Esophagus squamous epithelium (tissue), 4 donors: ENCODE measurements at regions not wholly inside any gene's neighbourhood (a gene's known extent, or its start where the extent isn't known, plus 50 kb on each side); places are given as distances from the start of the nearest gene placed in this dataset.

Experiments
- CTCF ChIP-seq, 6 experiments: fragments of 450-650 bp in 4 of 6; fragments of 200-600 bp in 2 of 6; sonication (generic) in 2 of 6; IDR thresholded peaks; one replicate each; pipeline ENCODE4 v1.5.1; 2016 to 2019; ENCODE audit warnings: antibody characterized with exemption in 6 of 6, mild to moderate bottlenecking in 4 of 6, moderate library complexity in 4 of 6
- POLR2A ChIP-seq, 4 donors: fragments of 450-650 bp; IDR thresholded peaks; one replicate each; pipeline ENCODE4 v1.6.1; 2017; ENCODE audit warnings: antibody characterized with exemption in 4 of 4, mild to moderate bottlenecking in 4 of 4, moderate library complexity in 3 of 4

GRCh38 chrX:148290931-148291330 is 209.5 kb upstream of the AFF2 start:
- no peak for TF ChIP-seq CTCF (IDR thresholded peaks at IDR 0.05)
- TF ChIP-seq POLR2A (IDR thresholded peaks at IDR 0.05), result no peak
